Progenitor cell of endocrine pancreas (in vitro differentiated cells): ENCODE measurements at regions not wholly inside any gene's neighbourhood (a gene's known extent, or its start where the extent isn't known, plus 50 kb on each side); places are given as distances from the start of the nearest gene placed in this dataset.

ENCODE experiments used
- DNase-seq: peaks from one replicate; pipeline ENCODE4 v3.0.0; 2021; ENCODE audit warnings: low spot score; ENCODE audit not compliant: unreplicated experiment
- H3K27ac Mint-ChIP-seq: 2 replicates; pipeline ENCODE4 v1.8.0; 2021; ENCODE audit warnings: mild to moderate bottlenecking, moderate library complexity, mixed read lengths
- H3K27me3 Mint-ChIP-seq: 2 replicates; pipeline ENCODE4 v1.8.0; 2021; ENCODE audit warnings: mixed read lengths
- H3K36me3 Mint-ChIP-seq: 2 replicates; pipeline ENCODE4 v1.8.0; 2022; ENCODE audit warnings: mixed read lengths; ENCODE audit not compliant: insufficient read depth
- H3K4me1 Mint-ChIP-seq: 2 replicates; pipeline ENCODE4 v1.8.0; 2021; ENCODE audit warnings: low read depth, mixed read lengths
- H3K4me3 Mint-ChIP-seq: 2 replicates; pipeline ENCODE4 v1.8.0; 2021; ENCODE audit warnings: low read depth, mild to moderate bottlenecking, moderate library complexity, mixed read lengths
- H3K9me3 Mint-ChIP-seq: 2 replicates; pipeline ENCODE4 v1.8.0; 2021; ENCODE audit warnings: low read depth, mixed read lengths
- CTCF ChIP-seq: fragments of 200-600 bp; sonication (generic); IDR thresholded peaks from one replicate; pipeline ENCODE4 v1.5.0; 2021; ENCODE audit warnings: antibody characterized with exemption, mild to moderate bottlenecking; ENCODE audit not compliant: unreplicated experiment

GRCh38 chr4:187309456-187309855 is 585.8 kb upstream of the FAT1 start:
- Mint-ChIP-seq H3K27me3 (no peaks in the 10 kb centered on the region), H3K4me3 (no peak overlapping the region), H3K36me3 (no peaks in the 10 kb centered on the region), H3K9me3 (peaks cover 5% of the 10 kb centered on the region), H3K4me1 (no peaks in the 10 kb centered on the region), H3K27ac (no peak overlapping the region)
- no peak for DNase-seq
- TF ChIP-seq CTCF, result no peak

DNA sequence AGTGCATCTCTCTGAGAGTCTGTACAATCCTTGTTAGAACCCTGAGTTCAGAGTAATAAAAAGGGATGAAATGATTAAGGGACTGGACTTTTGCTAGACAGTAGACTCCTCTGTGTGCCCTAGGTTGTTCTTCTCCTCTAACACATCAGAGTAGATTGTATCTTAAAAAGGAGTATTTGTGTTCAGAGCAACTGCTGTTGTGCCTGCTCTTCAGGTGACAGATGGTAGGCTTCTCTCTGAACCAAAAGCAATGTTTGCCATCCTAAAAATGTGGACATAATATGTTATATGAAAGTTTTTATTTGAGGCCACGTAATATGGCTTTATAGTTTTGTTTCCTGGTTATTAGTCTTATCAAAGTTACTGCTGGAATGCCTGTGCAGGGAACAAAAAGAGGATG is 588.6 kb upstream of the FAT1 start:
- no peak overlapping the region for H3K4me3 Mint-ChIP-seq
- no peaks in the 10 kb centered on the region for H3K36me3 Mint-ChIP-seq
- H3K27ac Mint-ChIP-seq, result no peak overlapping the region
- H3K9me3 Mint-ChIP-seq, result peaks cover 5% of the 10 kb centered on the region
- no peak for DNase-seq
- H3K4me1 Mint-ChIP-seq, result no peaks in the 10 kb centered on the region
- H3K27me3 Mint-ChIP-seq, result no peaks in the 10 kb centered on the region
- TF ChIP-seq CTCF, result no peak

DNA sequence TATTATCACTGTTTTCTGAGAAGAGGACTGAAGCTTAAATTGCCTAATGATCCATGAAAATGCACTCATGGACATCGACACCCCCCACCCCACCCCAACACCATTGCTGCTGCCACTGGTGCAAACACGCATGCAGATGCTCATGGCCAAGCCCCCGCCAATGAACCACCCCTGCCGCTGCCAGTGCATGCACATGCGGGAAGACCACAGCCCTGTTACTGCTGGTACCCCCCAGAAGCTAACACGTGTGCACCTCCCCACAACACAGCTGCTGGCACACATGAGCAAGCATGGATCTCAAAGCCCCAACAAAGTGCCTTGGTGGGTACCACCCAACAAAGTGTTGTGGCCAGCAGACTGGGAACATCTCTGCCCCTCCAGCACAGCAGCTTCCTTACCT is 594.1 kb upstream of the FAT1 start:
- H3K36me3 Mint-ChIP-seq, result no peaks in the 10 kb centered on the region
- no peak for DNase-seq
- no peaks in the 10 kb centered on the region for H3K4me1 Mint-ChIP-seq
- H3K9me3 Mint-ChIP-seq, result peaks cover 6% of the 10 kb centered on the region
- no peak for TF ChIP-seq CTCF
- no peak overlapping the region for H3K4me3 Mint-ChIP-seq
- no peaks in the 10 kb centered on the region for H3K27me3 Mint-ChIP-seq
- no peak overlapping the region for H3K27ac Mint-ChIP-seq

DNA sequence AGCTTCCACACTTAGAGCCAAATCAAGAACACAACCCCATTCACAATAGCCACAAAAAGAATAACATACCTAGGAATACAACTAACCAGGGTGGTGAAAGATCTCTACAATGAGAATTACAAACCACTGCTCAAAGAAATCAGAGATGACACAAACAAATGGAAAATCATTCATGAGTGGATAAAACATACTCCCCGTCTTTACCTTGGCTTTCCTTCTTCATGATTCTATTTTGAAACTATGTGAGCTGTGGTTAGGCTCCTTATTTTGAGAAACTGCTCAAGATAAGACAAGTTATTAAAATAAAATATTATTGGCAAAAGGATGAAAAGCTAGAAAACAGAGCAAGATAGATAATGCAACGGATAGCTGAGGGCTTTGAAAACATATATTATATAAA is 598.1 kb upstream of the FAT1 start:
- Mint-ChIP-seq H3K27me3 (no peaks in the 10 kb centered on the region), H3K4me3 (no peak overlapping the region), H3K9me3 (peaks cover 6% of the 10 kb centered on the region), H3K27ac (no peak overlapping the region), H3K36me3 (no peaks in the 10 kb centered on the region), H3K4me1 (no peaks in the 10 kb centered on the region)
- DNase-seq, result no peak
- TF ChIP-seq CTCF, result no peak

DNA sequence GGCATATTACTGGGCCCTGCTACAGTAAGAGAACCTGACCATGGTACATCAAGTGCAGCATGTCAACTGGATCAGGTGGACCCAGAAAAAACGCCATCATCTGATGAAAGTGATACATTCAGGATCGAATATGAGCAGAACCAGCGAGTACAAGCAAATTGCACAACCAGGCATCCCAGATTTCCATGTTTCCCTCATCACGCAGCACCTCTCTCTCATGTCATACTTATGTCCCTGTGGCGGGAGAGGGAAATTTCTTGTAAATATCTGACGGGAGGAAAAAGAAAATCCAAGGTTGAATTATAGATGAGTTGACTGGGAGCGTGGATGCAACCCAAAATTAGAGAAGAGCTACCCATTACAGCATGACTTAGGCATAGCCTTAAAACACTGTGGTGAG is 608.5 kb upstream of the FAT1 start:
- Mint-ChIP-seq H3K36me3 (no peaks in the 10 kb centered on the region), H3K4me3 (no peak overlapping the region), H3K27me3 (no peaks in the 10 kb centered on the region), H3K9me3 (peaks cover 4% of the 10 kb centered on the region), H3K27ac (no peak overlapping the region), H3K4me1 (peaks cover 4% of the 10 kb centered on the region)
- TF ChIP-seq CTCF, result no peak
- DNase-seq, result no peak
